Activated CD4-positive, alpha-beta T cell treated with anti-CD3 and anti-CD28 coated beads for 48 hours (primary cell): ENCODE measurements at regions not wholly inside any gene's neighbourhood (a gene's known extent, or its start where the extent isn't known, plus 50 kb on each side); places are given as distances from the start of the nearest gene placed in this dataset.

Source experiments
- DNase-seq: peaks from one replicate; pipeline ENCODE4 v3.0.0-alpha.2; 2020

DNA sequence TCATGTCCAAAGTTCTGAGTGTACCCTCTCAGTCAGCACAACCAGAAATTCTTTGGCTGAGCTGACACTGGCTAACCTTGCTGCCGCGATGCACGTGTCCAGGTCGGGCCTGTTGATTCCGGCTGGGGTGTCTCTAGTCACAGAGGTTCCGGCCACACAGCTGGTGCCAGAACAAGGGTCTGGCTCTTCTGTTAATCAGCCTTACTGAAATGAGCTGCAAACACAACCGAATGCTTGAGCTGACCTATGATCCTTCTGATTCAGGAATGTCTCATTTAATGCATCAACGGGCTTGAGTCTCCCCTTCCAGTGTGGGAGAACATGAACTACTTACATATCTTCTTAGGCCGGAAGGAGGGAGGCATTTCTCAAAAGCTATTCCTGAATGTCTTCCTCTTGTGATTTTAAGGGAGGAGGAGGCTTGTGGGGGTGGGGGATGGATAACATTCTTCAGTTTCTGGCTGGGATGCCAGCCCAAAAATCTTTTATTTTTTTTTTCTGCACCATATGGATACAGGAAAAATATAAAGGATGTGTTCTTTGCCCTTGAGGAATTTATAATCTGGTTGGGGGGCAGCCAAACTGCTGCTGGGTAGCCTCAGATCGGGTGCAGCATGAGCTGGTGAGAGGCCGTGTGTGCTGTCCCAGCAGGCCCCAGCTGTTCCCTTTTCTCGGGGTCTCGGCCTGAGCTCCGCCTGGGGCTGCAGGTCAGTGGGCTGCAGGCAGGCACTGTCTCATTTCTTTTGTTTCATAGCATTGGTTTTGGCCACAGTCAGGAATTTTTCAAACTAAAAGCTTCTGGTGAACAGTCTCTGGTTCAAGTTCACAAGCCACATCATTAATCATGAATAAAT is 319.1 kb upstream of the TBL1XR1 start:
- no peak for DNase-seq

DNA sequence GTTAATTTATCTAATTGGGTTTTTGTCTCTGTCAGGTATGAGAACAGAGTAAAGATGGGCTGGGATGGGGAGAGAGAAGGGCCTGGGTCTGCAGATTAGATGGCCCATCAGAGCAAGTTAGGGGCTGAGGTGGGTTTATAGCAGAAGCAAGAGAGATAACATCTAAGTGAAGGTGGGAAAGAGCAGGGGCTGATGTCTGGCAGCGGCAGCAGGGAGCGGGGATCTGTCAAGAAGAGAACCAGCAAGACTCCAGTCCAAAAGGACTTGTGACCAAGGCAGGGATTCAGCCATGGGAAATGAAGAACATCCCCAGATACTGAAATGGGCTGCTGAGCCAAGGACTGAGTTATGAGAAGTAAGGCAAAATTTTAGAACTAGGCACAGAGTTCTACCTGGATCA is 320.6 kb upstream of the TBL1XR1 start:
- DNase-seq: no peak

DNA sequence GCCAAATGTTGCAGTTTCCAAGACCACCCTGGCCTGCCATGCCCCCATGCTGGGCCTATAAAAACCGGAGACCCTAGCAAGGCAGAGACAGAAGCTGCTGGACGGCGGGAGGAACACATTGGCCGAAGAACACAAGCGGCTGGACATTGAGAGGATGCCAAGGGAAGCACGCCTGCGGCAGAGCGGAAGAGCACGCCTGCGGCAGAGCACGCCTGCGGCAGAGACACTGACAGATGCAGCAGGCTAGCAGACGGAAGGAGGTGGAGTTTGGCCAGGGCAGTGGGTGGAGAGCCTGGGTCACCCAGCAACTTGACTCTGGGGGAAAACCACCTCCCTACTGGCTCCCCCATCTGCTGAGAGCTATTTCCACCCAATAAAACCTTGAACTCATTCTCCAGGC is 322.3 kb upstream of the TBL1XR1 start:
- DNase-seq: no peak

DNA sequence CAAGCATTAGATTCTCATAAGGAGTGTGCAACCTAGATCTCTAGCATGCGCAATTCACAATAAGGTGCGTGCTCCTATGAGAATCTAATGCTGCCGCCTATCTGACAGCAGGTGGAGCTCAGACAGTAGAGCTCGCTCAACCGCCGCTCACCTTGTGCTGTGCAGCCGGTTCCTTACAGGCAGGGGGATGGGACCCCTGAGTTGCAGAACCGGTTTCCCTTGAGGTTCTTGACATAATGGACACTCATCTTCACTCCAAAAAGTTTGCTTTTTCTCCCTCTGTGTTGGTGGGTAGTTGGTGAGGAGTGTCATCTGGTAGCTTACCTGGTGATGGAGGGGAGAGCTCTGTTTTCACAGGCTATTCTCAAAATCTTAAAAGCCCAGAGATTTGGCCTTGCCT is 324.0 kb upstream of the TBL1XR1 start:
- no peak for DNase-seq

DNA sequence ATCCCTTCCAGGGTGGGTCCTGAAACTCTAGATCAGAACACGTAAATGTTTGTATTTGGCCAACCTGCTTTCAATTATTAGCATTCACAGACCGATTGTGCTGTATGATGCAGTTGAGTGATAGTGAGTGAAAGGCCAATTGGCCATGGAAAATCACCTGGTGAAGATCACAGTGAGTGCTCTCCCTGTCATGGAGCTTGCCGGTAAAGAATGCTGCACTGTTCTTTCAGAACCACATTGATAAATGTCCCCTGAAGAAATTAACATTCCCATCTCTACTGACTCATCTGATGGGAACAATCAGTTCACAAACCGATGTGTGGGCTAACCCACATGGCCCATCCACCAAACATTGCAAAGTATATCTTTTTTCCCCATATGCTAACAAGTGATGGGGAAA is 324.8 kb upstream of the TBL1XR1 start:
- no peak for DNase-seq

DNA sequence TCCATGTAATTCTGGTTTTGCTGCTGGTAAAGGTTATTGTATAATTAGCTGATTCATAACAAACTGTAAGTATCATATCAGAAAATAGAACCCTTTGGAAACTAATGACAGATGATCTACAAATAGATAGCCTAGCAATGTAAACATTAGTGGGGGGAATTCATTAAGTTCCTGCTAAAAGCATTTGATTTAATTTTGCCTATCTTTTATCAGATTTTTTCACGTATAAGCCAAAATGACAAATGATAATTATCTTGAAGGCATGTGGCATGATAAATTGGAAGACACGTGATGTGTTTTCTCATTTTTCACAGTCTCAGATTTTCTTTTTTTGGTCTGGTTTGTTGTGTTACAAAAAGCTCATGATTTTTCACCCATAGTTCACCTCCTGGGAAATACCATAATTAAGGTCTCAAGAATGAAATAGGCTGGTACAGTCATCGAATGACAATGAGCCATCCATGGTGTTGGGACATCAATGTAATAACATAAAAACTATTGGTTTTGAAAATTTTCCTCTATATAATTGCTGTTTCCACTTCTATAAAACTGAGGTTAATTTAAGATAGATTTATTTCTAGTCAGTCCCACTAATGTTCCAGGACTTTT is 325.9 kb upstream of the TBL1XR1 start:
- DNase-seq: no peak

DNA sequence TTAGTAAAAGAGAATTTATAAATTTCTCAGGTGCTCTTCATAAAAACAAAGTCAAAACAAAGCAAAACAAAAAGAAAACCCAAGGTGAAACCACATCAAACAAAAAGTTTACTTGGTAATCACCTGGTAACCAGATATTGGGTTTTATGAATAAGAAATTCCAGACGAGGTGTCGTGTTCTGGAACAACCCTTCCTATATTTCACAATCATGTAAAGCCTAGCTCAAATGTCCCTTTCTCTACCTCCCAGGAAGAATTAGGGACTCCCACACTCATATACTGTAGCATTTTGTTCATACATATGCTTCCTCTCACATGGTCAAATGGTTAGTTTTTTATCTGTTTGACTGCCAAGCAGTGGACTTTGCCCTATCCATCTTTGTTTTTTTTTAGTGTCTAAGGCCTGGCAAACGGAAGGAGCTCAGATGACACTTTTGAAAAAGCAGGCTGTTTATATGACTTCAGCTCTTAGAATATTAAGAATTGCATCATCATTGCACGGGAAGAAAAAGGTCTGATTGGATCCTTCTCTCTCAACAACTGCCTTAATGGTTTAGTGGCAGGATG is 326.7 kb upstream of the TBL1XR1 start:
- no peak for DNase-seq

DNA sequence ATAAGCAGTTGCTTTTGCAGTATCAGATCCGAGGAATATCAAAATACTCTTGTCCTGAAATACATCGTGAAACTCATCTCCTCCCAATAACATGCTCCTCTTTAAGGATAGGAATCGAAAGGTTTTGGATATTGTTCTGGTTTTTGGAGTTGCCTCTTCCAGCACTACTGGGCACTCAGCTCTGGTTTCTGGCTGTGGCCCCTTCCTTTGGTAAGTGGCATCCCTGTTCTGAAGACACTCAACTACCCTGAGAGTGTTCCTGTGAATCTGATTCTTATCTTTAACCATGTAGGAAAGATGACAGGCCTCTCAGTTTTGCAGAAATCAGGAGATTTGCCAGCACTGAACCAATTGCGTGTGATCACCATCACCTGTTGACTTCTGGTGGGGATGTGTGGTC is 327.5 kb upstream of the TBL1XR1 start:
- no peak for DNase-seq

DNA sequence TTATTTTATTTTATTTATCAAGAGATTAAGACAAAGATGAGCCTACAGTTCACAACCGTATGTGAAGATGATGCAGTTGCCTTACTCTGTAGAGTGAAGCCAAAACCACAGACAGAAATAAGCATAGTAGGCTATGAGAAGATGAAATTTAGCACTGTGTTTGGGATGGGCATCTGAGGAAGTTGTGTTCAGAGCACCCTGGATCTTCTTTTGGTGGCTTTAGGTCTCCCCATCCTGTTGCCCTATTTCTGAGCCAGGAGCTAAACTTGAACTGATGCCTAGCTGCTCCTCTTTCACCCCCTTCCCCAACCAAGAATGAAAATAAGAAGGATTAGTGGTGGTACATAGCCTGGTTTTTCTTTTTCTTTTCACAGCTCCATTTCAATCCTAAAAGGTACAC is 328.1 kb upstream of the TBL1XR1 start:
- no peak for DNase-seq

DNA sequence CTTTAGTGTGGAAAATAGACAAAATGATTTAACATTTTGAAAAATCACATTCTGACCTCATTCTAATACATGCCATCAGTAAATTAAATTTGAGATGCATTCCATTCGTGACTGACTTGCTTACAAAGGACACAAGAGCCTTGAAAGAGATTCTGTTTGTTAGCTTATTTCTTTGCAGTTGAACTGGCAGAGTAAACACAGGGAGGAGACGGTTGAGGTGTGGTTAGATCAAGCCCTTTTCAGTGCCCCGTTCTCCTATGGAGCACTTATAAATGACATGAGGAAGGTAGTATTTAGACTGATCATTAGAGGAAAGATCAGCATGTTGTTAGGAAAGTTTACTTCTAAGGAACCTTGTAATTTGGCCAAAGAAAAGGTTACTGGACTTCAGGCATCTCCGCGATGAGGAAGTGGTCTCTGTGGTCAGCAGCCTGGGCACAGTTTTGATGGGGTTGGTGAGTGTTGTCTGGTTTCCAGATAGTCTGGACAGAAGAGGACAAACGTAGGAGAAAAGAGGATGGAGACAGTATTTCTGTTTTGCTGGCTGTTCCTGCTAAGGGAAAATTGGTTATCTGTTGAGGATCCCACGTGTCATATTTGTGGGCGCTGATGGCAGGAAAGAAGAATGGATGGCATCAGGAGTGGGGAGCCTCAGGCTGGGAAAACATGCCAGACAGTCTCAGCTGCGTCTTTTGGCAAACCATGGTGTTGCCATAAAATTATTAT is 328.9 kb upstream of the TBL1XR1 start:
- no peak for DNase-seq

DNA sequence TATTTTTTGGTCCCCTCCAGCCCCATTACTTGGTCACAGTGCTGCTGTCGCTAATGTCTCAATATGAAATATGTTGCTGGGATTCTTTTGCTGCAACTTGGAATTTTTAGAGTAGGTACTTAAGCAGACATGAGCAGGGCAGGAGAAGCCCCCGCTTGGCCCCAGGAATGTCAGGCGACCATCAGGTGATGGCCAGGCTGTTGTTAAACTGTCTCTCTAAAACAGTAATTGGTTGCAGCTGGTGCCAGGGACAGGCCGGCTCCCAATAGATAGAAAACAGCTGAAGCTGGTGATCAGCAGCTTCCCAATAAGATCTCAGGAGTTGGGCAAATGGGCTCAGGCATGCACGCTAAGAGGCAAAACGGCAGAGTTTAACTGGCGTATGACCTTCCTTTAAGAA is 329.9 kb upstream of the TBL1XR1 start:
- DNase-seq: no peak

DNA sequence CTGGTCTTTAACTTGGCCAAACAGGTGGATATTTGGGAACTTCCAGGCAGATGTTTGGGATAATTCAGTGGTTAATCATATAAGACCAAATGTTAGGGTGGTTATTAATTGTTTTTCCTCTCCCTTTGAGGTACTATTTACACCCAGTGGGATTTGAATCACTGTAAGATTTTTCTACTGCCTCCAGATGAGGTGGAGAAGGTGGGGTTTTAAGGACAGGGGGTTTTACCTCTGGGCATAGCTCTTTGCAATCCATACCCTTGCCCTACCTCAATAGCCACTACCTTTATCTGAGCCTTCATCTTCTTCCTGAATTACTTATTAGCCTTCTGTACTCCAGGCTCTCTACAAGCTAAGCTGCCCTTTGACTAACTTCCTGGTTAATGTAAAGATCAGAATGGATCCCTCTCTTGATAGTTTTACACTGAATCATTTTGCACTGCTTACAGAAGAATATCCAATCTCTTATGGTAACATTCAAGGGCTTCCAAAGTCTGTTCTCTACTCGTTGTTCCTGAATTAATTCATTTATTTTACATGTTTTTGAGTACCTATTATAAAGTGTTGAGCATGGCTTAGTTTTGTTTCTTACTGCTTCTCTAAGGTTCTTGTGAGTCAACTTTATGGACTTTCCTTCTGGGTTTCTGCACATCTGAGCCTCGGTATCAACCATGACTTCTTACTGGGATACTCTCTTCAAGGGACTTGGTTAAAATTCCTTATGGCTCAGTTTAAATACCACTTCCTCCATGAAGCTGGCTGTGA is 331.2 kb upstream of the TBL1XR1 start:
- no peak for DNase-seq

DNA sequence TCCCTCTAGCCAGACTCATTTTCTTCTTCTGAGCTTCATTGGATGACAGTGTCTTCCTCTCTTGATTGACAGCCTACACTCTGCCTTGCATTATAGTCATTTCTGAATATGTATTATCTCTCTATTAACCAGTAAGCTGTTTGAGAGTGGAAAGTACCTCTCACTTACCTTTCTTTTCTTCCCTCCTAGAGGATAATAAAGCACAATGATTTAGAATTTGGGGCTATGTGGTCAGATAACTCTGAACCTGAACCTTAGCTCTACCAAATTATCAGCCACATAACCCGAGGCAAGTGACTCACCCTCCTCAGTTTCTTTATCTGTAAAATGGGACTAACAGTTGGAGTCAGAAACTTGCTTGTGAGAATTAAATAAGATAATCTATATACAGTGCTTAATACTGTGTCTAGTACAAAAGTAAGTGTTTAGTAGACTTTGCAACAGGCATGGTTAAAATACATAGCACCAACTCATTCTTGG is 331.8 kb upstream of the TBL1XR1 start:
- no peak for DNase-seq

DNA sequence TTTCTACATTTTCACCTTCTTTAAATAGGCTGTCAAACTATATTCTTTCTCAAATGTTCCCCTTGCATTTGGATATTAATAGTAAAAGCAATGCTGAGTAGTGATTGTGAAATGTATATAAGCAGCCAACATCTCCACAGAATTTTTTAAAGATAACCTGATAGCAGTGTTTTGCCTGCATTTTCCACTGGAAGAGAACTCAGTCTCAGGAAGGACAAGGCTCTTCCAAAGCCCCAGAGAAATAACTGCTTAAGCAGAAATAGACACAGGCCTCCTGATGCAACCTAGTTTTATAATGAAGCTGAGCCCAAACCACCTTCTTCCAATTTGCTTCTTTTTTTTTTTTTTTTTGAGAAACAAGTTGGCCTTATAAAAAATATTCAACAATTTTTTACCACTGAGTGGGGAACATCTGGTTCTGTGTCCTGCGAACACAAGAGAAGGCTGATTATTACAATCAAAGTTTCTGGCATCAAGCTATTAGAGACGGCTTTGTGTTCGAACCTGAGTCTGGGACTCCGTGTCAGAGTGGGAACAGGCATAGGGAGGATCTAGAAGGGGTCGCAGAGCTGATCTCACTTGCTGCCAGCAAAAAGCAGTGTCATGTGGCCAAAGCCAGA is 332.5 kb upstream of the TBL1XR1 start:
- no peak for DNase-seq

DNA sequence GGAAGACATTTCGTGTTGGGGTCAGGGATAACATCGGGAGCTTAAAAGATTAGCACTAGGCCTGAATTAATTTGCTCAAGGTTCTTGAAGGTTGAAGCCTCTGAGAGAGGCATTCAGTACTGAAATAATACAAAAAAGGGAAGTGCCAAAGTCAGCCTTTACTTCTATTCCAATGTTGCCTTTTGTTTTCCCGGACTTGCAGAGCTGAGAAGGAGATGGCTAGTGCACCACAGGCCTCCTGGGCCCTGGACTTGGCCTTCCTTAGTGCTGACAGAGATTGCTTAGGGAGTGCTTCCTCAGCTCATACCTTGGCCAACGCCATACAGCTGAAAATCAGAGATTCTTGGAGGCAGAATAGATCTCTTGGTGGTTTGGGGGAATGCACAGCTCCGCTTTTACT is 333.6 kb upstream of the TBL1XR1 start:
- no peak for DNase-seq

DNA sequence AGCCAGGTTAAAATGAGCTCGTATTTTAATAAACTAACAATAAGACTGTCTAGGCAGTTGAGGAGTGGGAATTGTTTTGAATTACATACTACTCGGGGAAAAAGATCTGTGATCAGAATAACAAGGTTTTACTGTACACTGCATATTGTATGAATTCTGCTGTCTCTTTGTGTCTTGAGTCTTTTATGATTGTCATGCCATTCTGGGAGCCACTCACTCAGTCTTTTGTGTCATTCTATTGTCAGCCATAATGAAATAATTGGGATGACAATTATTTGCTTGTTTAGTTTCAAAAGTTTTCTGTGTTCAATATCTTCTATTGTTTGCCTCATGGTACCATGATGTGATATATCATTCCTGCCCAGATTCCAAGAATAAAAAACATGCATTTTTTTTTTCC is 339.6 kb upstream of the TBL1XR1 start:
- DNase-seq: no peak

DNA sequence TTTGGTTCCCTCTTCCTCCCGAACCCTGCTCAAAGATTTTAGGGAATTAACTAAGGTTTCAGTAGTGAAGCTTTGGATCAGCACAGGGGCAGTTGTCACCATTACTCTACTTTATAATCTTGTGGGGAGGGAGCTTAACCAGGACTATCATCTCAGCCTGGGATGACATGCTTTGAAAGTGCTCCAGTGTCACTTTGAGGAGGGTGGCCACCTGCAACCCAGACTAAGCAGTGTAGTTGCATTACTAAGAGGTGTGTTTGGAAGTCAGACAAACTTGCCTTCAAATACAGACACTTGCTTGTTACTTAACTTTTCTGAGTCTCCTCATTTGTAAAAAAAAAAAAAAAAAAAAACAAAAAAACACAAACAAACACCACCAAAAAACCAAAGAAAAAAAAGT is 340.3 kb upstream of the TBL1XR1 start:
- DNase-seq: no peak

DNA sequence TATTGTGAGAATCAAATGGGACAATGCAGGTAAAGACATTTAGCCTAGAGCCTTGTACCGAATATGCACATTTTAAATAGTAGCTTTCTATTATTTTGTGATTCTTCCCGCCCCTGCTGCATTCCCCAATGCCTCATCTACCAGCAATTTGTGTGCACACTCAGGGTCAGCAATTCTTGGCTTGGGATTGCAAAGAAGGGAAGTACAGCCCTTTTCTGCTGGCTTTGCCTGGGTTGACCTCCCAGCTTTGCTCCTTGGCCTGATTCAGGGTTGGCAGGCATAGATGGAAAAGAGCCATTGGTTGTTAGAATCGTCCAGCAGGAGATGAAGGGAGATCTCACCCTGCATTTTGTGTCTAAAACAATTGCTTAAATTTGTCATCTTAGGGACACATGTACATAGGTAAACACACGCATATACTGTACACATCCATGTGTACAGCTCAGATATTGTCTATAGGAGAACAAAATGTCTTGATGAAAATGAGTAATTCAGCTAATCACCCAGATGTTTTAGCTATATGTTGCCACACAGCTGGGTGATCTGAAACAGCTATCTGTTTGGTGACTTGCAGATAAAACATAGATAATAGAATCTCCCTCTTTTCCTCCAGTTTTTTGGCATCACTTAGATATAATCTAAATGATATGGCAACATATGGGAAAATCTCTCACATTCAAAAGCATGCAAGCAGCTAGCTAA is 340.9 kb upstream of the TBL1XR1 start:
- DNase-seq: no peak

DNA sequence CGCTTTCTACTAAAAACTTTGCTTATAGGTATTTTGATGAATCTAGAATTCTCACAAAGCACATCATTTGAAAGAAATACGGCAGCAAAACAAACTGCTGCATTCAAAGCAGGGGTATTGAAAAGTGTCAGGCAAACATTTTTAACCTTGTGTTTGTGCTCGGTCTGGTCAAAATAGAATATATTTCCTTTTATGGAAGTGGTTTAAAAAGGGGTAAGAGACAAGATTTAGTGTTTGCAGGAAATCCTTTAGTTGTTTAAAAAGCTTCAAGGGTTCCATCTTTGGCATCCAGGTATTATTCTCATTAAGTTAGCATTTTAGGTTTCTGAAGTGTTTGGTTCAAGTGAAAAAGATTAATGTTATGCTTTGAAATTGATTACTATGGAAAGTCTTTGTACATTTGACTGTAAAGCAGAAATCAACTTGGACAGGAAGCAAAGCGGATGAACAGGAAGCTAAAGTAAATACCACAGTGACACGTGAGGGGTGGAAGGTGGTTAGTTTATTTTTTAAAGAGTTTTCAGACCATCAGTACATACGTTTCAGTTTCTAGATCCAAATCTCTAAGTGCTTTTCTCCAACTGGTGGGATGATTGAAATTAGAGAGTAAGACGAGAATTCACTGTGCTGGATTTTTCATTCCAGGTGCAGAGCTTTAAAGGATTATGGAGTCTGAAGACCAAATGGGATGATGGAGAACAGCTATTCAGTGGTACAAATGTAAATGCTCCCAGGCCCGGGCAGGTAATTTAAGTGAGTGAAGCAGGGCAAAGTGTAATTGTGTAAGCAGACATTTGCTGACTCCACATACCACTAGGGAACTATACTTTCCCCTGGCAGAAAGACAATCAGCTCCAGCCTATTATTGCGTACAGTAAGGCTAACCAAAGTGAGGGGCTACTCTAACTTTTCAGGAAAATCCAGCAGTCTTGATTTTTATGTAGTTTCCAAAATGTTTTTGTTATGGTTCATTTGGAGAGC is 341.8 kb upstream of the TBL1XR1 start:
- no peak for DNase-seq

DNA sequence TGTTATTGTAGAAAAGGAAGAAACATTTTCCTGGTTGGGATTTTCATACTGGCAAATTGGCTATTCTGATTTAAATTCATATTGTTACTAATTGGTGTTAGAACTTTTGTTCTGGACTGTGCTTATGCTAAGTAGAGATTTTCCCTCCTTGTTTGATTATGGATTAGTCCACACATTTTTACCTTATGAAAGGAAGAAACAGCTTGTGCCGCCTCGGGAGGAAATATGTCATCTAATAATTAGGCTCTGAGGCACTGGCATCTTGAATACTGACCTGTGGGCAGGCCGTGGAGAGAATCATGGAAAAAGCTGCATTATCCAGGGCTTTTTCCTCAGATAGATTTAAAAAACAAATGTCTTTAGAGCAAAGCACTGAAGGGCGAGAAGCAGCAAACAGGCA is 344.3 kb upstream of the TBL1XR1 start:
- no peak for DNase-seq
